ENCODE measurements at regions not wholly inside any gene's neighbourhood (a gene's known extent, or its start where the extent isn't known, plus 50 kb on each side); places are given as distances from the start of the nearest gene placed in this dataset.
"Not testable (repeated sequence)": the region's sequence is repeated elsewhere in the genome, so short reads cannot be mapped to it uniquely, and the experiment has no call there.

DNA sequence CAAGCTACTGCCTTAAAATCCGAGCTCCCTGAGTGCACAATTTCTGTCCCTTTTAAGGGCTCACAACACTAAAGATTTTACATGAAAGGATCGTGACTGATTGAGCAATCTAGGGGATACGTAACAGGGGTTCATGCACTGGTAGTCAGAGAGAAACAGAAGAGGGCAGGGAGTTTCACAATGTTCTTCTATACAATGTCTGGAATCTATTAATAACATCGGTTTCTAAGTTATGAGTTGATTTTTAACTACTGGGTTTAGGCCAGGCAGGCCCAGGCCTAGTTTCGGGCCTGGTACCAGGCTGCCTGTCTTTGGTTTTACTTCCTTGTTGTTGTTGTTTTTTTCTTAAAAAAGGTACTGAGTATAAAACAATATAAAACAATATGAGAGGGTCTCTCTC is 632.4 kb upstream of the AMOT start:
- DNase-seq: not testable (repeated sequence)

DNA sequence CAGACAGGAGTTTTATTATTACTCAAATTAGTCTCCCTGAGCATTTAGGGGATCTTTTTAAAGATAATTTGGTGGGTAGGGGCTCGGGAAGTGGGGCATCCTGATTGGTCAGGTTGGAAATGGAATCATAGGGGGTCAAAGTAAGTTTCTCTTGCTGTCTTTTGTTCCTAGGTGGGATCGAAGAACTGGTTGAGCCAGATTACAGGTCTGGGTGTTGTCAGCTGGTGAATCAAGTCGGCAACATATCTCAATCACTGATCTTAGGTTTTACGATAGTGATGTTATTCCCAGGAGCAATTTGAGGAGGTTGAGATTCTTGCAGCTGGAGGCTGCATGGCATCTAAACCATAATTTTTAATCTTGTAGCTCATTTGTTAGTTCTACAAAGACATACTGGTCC is 629.5 kb upstream of the AMOT start:
- no peak for DNase-seq

DNA sequence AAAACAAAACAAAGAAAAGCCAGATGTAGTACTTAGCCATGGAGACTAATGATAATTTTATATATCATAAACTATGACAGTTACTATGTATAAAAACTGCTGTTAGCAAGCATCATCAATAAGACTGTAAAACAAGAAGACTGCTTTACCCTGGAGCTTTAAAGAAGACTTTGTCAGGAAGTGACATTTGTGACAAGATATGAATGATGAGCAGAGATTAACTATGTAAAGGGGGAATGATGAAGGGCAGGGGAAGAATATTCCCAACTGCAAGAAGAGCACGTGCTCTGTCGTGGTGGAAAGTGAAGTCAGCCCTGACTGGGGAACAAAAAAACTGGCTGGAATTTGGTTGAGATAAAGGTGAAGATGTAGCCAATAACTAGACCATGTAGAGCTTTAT is 617.1 kb upstream of the AMOT start:
- DNase-seq: no peak

DNA sequence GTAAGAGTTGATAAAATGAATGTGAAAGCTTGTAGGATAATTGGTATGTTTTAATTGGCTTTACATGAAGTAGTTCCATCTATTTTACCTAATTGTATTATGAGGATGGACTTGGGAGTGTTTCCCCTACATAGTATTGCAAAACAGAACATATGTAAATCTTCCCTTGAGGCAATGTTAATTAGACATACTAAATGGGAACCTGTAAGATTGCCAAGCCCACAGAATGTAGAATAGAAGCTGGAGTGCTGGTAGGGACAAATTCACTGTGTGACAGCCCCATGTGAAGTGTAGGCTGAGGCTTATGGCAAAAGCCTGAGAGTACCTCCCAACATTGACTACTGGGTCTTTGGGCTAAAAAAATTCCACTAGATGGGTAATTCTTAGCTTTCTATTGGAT is 615.0 kb upstream of the AMOT start:
- DNase-seq: no peak

DNA sequence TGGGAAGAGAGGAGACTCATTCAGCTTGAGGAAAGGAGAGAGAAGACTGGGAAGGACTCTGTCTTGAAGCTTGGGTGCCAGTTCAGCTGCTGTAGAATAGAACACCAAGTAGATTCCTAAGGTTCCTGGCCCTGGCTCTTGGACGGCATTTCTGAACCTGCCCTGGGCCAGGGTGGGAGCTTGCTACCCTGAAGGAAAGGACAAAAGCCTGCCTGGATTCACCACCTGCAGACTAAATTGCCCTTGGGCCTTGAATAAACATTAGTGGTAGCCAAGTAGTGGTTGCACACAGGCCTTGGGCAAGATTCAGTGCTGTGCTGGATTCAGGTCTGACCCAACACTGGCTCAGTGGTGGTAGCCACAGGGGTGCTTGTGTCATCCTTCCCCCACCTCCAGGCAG is 588.4 kb upstream of the AMOT start:
- DNase-seq: no peak

DNA sequence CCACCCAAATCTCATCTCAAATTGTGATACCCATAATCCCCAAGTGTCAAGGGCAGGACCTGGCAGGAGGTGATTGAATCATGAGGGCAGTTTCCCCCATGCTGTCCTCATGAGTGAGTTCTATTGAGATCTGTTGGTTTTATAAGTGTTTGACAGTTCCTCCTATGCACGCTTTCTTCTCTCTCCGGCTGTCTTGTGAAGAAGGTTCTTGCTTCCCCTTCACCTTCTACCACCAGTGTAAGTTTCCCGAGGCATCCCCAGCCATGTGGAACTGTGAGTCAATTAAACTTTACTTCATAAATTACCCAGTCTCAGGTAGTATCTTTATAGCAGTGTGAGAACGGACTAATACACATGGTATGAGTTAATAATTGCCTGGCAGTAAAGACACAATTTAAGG is 581.7 kb upstream of the AMOT start:
- DNase-seq: no peak

DNA sequence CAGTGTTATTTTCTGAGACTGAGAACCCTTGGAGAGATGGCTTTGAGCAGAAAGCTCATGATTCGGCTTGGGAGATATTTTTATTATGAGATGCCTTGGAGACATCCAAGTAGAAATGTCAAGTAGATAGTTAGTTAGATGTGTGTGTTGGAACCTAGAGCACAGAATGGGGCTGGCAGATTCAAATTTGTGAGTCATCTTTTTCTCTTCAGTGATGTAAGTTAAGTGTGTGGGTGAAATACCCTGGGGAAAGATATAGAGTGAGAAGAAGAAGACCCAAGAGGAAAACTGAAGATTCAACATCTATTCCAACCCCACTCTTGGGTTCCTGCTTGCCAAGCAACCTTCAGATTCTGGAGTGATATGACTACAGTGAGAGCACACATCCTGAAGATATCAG is 580.8 kb upstream of the AMOT start:
- DNase-seq: no peak

DNA sequence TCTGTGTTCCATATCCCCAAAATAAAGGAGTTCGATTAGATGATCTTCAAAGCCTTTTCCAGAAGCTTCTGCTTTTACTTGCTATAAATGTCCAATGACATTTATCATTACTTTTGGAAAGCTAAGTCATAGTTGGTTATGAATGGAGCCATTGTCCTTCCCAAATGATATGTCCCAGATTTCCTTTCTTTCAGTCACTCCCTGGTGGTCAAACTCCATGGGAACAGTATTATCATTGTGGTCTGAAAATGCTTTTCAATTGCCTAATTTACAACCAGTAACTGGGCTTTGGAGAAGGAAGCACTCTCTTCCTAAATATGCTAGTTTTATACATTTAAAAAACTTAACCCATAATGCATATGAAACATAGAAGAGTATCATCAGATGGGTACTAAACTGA is 571.5 kb upstream of the AMOT start:
- no peak for DNase-seq

DNA sequence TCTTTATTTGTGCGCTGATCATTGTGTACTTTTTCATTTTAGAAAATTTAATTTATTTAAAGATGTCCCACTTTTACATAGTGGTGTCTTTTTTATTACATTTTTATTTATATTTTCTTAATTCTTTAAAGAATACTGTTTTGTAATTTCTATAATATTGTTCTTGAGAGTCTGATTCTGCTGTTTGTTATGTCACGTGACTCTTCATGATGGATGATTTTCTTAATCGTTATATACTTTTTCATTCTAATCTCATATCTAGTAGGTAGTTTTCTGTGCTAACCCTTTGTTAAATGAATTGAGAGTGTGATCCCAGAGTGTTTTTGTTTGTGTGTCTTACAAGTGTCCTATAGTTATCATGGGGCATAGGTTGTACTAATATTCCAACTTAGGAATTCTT is 568.2 kb upstream of the AMOT start:
- DNase-seq: no peak

DNA sequence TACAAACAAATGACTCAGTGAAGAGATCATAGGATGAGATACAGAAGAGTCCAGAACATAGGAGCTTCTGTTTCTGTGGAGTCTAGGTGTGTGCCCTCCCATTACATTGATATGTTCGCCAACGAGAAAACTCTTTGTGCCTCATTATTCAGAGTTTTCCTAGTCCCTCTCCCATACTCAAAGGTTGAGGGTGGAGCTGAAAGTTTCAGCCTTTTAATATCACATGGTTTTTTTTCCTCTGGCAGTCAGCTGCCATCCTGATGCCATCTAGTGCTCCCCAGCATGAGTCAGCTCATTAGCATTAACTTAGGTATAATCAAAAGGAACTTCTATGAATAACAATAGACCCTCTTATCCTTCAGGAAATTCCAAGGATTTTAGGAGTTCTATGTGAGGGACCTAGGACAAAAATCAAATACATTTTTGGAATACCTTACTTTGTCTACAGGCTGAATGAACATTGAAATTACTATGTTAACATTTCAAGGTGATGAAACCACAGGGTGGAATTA is 559.6 kb upstream of the AMOT start:
- no peak for DNase-seq

DNA sequence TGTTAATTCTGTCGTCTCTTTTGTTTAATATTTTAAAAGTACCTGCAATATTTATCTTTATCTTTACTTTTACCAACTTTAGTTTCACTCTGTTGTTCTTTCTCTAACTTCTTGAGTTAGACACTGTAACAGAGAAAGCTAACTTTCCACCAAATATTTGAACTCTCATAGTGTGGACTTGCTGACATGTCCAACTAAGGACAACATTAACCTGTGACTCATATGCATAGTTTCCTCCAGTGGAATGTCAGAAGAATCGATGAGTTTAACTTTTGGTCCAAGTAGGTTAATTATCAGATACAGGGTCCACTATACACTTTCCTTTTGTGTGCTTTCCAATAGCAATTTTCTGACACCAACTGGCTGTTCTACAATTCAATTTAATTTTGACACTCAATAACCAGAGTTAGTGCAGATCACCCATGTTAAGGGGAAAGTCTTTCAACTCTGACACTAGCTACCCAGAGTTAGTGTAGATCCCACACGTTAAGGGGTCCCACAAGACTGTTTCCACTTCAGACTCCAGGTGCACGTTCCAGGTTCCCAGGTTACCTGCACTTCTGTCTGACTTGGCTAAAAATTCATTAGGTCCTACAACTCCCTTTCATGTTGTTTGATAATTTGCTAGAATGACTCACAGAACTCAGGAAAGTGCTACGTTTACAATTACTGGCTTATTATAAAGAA is 559.0 kb upstream of the AMOT start:
- DNase-seq: no peak

DNA sequence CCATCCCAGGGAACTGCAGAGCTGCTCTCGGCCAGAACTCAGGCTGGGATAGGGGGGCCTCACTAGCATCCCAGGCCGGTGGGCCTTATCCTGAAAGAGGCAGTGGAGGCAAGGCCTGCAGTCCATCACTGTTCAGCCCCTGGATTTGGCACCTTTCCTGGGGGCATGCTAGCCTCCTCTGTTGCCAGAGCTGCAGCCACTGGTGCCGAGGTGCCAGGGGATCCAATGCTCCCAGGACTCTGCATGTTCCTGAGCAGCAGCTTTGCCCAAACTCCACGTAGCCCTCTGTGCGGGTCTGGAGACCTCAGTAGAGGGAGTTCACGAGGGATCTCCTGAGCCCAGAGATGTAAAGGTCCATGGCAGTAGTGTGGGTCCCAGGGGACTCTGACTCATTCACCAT is 551.7 kb upstream of the AMOT start:
- no peak for DNase-seq

DNA sequence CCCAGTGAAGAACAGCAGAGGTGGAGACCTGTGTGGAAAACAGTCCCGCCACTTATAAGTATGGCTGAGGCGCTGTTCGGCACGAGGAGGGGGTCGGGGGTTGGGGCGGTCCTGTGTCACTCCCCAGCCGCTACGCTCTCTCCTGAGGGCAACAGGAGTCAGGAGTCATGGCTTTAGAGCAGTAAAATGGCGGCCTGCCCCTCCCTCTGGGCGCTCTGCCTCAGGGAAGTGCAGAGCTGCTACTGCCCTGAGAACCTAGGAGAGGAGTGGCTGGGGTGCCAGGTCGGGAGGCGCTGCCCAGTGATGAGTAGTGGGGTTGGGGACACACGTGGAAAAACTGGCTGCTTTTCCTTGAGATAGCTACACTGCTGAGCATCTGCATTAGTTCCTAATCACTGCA is 551.2 kb upstream of the AMOT start:
- no peak for DNase-seq

DNA sequence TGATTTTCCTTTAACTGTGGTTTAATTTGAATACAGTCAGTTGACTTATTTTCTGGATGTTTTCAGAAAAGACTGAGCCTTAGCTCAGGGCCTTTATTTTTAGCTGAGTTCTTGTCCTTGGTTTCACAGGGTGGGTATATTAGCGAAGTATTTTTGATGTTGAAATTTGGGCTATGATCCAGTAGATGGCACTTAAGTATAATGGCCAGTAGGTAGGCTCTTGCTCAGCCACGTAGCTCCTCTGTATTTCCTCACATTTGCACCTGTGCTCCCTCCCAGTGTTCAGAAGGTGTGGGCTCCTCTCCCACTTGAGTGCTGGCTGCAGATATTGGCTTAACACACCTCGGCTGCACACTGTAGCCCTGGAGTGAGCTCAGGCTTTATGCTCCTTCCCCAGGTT is 549.9 kb upstream of the AMOT start:
- DNase-seq: no peak

DNA sequence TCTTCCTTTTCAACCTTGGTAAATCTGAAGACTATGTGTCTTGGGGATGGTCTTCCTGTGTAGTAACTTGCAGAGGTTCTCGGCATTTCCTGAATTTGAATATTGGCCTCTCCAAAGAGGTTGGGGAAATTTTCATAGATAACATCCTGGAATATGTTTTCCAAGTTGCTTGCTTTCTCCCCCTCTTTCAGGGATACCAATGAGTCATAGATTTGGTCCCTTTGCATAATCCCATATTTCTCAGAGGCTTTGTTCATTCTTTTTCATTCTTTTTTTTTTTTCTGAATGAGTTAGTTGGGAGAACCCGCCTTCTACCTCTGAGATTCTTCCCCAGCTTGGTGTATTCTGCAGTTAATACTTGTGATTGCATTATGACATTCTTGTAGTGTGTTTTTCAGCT is 549.2 kb upstream of the AMOT start:
- DNase-seq: no peak

DNA sequence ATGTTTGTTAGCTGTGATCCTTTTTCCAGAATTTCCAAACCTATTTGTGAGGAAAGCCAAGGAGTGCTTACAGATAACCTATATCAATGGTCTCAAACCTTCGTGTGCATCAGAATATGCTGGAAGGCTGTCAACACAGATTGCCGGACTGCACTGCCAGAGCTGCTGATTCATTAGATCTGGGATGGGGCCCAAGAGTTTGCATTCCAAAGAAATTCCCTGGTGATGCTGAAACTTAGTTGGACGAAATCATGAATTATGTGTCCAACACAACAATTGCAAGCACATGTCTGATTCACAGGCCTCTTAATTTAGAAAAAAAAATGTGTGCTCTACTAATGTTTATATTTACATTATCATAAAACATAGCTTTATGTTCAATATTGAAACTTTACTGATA is 544.0 kb upstream of the AMOT start:
- DNase-seq: no peak

DNA sequence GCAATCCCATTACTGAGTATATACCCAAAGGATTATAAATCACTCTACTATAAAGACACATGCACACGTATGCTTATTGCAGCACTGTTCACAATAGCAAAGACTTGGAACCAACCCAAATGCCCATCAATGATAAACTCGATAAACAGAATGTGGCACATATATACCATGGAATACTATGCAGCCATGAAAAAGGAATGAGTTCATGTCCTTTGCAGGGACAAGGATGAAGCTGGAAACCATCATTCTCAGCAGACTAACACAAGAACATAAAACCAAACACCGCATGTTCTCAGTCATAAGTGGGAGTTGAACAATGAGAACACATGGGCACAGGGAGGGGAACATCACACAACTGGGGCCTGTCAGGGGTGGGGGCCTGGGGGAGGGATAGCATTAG is 532.8 kb upstream of the AMOT start:
- not testable (repeated sequence) for DNase-seq

DNA sequence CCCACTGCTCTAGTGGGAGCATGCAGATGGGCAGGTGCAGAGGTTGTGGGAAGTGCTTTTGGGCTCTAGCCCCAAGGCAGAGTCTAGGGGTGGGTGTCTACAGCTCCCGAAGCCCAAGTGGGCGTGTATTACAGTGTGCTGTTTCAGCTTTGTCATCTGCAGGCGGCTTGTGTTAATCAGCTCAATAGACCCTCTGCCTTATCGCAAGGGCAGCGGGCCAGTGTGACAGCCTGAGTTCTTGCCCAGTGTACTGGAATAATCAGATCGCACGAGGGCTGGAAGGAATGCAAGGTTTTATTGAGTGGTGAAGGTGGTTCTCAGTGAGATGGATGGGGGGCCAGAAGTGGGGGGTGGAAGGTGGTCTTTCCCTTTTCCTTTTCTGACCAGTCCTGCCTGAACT is 529.4 kb upstream of the AMOT start:
- no peak for DNase-seq

DNA sequence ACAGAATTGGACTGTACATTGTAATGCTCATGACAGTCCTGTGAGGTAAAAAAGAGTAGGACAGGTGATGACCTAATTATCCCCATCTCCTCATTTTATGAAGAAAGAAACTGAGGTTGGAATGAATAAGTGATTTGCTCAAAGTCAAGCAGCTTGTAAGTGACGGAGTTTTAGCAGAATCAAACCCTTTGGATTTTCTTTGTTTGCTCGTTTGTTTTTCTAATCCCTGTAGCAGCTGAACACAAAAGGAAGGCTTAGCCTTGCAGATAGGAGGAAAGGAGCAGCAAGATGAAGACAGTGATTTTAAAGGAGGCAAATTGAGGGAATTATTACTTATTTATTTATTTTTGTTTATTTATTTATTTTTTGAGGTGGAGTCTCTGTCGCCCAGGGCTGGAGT is 528.4 kb upstream of the AMOT start:
- no peak for DNase-seq

DNA sequence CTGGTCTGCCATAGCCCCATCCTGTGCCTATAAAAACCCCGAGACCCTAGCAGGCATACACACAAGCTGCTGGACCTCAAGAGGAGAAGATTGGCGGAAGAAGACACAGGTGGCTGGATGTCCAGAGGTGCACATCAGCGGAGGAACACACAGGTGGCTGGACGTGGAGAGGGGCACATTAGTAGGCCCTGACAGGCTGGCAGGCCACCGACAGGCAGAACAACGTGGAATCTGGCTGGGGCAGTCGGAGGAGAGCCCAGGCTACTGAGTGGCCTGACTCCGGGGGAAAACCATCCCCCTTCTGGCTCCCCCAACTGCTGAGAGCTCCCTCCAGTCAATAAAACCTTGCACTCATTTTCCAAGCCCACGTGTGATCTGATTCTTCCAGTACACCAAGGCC is 512.5 kb upstream of the AMOT start:
- no peak for DNase-seq

DNA sequence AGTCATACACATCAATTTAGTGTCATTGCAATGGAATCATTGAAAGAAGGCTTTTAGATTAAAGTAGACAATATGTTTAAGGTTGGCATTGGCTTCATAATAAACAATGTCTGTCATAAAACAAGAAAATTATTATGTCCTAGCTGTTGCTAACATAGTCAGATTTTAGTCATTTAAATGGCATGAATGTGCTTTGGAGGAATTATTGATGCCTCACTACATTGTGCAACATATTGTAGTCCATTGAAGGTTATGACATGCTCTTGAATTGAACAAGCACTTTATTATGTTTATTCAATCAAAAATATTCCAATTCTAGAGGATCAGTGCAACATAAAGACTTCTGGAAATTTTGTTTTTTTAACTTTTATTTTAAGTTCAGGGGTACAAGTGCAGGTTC is 489.8 kb upstream of the AMOT start:
- DNase-seq: no peak

DNA sequence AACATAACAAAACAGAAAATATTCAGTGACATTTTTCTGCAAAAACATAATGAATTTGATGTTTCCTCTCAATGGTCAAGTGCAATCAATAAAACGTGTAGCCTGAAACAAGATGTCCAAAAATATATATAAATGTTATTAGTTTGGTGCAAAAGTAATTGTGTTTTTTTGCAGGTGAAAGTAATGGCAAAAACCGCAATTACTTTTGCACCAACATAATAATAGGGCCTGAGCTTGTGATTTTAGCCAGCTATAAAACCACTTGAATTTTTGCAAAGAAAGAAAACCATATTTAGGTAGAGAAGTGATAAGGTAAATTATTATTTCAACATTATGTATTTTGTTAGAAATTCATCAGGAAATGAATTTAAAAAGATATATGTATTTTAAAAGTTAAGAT is 475.3 kb upstream of the AMOT start:
- no peak for DNase-seq

DNA sequence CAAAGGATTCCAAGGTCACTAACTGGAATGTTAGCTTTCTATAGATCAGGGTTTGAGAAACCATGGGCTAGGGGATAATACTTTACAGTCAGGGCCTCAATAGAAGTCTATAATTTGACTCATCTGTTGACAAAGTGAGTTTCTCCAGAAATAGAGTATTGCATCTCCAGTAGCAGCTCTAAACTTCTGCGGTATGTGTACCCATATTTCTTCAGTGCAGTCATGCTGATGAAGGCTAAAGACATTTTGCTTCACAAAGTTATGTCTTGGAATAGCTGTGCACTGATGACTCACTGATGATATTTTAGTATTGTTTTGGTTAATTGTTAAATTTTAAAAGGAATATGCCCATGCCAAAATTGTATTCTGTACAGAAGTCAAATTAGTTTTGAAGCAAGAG is 464.9 kb upstream of the AMOT start:
- no peak for DNase-seq

DNA sequence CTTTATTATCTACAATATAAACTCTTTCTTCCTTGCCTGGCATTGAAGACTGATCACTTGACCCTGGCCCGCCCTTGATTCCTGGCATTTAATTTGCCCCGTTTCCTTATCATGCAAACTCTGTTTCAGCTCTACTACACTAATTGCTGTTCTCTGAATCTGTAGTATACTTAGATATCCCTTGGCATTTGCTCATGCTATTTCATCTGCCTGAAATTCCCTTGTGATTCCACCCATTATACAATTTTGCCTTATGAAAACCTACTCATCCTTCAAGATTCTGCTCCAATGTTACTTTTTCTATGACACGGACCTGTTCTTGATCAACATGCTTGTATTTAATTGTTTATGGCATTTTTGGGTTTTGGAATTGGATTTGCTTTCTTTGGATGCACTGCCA is 459.9 kb upstream of the AMOT start:
- no peak for DNase-seq

DNA sequence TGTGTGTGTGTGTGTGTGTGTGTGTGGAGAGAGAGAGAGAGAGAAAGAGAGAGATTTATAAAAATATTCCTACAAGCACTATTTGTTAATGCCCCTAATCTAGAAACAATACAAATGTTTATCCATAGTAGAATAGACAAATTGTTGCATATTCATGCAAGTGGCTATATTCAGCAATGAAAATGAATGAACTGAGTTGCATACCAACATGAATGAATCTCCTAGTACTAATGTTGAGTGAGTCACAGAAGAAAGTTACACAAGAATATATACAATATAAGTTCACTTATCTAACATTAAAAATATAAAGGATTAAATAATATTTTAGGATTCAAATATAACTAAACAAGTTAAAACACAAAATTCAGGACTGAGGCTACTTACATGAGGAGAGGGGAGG is 456.8 kb upstream of the AMOT start:
- no peak for DNase-seq

DNA sequence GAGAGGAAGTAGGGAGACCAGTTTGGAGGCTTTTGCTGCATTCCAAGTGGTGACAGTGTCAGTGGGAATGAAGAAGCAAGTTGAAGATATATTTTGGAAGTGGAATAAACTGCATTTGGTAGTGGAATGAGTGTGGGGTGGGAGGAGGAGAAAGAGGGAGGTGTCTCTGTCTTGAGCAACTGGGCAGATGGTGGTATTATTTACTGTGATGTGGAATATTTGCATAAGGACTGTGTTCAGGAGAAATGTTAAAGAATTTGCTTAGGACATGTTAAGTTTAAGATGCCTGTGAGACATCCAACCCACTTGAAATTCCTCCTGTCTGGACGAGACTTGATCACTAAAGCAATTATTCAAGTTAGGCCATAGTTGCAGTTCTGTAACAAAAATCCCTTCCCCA is 448.9 kb upstream of the AMOT start:
- DNase-seq: no peak

Measured in NCI-H1092 treated with DMSO at 0.1 percent for 48 hours (cell line).